ENCODE measurements at regions not wholly inside any gene's neighbourhood (a gene's known extent, or its start where the extent isn't known, plus 50 kb on each side); places are given as distances from the start of the nearest gene placed in this dataset.

DNA sequence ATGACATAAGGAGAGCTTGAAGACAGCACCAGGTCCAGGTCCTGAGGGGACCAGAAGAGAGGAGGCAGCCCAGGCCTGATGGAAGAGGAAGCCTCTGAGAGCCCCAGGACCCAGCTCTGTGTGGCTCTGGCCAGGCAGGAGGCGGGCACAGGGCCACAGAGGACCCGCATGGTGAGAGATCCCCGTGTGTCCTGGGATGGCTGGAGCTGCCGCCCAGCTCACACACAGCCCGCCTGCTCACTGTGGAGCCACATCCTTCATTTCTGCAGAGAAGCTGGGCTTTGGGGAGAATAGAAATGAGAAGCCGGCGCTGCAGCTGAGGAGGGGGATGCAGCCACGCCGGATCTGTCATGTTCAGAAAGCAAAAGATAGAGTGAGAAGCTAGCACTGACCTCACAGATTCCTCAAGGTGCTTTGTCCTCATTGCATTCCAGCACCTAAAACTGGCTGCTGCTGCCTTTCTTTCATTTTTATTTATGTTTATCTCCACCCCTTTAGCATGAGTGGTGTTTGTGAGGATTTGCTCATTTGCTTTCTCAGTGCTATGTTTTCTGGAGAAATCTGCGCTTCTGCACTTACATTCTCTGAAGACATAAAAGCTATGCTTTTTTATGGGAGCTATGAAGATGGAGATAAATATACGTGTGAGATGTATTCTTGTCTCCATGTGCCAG, 307.6 kb upstream of the MYT1L start:
- DNase-seq (ENCODE audit: extremely low read depth, low read depth) = no peak
- TF ChIP-seq, protein P1, sequence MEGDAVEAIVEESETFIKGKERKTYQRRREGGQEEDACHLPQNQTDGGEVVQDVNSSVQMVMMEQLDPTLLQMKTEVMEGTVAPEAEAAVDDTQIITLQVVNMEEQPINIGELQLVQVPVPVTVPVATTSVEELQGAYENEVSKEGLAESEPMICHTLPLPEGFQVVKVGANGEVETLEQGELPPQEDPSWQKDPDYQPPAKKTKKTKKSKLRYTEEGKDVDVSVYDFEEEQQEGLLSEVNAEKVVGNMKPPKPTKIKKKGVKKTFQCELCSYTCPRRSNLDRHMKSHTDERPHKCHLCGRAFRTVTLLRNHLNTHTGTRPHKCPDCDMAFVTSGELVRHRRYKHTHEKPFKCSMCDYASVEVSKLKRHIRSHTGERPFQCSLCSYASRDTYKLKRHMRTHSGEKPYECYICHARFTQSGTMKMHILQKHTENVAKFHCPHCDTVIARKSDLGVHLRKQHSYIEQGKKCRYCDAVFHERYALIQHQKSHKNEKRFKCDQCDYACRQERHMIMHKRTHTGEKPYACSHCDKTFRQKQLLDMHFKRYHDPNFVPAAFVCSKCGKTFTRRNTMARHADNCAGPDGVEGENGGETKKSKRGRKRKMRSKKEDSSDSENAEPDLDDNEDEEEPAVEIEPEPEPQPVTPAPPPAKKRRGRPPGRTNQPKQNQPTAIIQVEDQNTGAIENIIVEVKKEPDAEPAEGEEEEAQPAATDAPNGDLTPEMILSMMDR (IDR thresholded peaks at IDR 0.05; ENCODE audit: low read depth, low read length) = no peak

DNA sequence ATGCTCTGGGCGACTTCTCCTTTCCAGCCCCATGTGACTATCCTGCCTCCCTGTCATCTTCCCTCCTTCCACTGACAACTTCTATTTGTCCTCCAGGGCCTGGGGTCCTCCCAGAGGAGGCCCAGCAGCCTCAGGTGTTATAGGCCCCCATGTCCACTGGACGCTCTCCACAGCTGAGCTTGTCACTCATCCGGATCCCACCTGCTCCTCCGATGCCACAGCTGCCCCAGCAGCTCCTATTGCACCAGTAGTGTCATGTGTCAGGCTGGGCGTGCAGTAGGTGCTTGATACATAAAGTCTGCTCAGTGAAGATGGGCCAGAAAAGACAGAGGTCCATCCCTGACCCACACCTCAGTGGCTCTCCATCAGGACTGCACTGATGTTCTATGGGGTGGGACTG, 305.7 kb upstream of the MYT1L start:
- TF ChIP-seq, protein P1 (IDR thresholded peaks at IDR 0.05; ENCODE audit: low read depth, low read length) = no peak
- no peak for DNase-seq (ENCODE audit: extremely low read depth, low read depth)

DNA sequence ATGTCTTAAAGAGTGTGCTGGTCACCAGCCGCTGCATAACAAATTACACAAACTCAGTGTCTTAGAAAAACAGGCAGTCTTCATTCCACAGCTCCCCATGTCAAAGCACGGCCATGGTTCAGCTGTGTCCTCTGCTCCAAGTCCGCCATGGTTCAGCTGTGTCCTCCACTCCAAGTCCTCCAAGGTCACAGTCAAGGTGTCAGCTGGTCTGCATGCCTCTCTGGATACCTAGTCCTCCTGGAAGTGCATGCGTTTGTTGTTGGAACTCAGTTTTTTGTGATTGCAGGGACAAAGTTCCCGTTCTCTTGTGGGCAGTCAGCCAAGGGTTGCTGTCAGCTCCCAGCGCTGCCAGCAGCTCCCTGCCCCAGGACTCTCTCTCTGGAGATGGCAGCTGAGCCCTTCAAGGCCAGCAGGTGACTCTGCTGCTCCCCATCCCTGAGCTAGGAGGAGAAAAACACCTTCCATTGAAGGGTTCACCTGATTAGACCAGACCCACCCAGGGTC, 304.0 kb upstream of the MYT1L start:
- TF ChIP-seq, protein P1 (IDR thresholded peaks at IDR 0.05; ENCODE audit: low read depth, low read length) = no peak
- no peak for DNase-seq (ENCODE audit: extremely low read depth, low read depth)

DNA sequence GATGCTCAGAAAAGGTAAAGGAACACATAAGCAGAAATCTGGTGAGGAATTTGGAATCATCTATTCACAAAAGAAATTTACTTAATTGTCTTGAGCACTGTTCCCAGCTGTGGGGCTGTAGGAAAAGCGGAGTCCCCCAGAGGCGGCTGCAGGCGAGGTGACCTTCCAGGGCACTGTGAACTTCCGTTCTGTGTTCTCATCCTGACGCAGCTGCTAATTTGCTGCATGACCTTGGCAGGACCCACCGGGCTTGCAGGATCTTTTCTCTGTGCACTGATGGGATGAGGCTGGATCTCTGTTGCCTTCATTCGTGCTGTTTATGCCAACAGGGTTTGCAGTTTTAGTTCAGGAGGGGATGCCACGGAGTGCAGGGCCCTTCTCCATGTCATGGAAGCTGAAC, 301.9 kb upstream of the MYT1L start:
- TF ChIP-seq, protein P1 (IDR thresholded peaks at IDR 0.05; ENCODE audit: low read depth, low read length) = no peak
- DNase-seq (ENCODE audit: extremely low read depth, low read depth) = no peak

DNA sequence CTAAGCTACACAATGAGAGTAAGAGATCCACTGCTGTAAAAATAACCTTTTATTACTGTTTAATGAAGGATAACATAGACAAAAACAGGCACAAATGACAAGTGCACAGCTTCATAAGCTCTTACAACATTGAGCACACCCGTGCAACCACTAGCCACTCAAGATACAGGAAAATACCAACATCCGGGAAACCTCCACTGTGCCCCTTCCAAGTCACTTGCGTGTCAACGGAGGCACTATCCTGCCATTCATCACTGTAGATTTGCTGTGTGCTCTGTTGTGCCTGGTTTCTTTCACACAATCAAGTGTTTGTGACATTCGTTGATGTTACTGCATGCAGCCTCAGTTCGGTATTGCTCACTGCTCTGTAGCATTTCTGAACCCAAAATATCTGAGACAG, 292.9 kb upstream of the MYT1L start:
- no peak for DNase-seq (ENCODE audit: extremely low read depth, low read depth)
- TF ChIP-seq, protein P1 (IDR thresholded peaks at IDR 0.05; ENCODE audit: low read depth, low read length) = no peak

DNA sequence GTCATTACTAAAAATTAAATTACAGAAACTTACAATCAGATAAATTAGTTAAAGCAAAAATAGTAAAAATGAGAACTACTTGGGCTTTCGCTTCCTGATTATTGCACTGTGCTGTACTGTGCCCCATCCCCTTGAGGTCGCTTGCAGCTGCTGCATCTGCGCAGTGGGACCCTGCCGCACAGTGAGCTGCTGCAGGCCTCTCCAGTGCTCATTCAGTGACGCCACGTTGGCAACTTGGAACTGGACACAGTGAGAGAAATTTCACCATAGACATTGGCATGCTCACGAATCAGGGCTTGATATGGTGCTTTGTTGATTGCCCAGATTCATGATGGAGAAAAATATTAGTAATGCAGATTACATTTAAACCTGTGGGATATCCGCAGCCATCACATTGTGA, 290.8 kb upstream of the MYT1L start:
- DNase-seq (ENCODE audit: extremely low read depth, low read depth) = no peak
- TF ChIP-seq, protein P1 (IDR thresholded peaks at IDR 0.05; ENCODE audit: low read depth, low read length) = no peak

DNA sequence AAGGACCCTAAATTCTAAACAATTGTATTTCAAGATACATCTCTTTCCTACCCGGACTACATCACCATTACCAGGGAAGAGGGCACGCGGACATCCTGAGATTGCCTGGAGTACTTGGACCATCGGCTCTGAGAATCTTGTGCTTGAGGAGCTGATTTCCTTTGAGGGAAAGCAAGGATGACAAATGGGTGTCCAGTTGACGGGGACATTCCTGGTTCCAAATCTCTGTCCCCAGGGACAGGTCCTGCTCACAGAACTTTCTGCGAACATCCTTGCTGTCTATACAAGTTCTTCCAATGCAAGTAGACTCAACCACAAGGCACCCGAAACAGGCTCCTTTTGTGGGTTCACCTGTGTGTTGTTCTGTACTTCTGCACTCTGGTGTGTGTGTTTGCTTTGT, 289.5 kb upstream of the MYT1L start:
- TF ChIP-seq, protein P1 (IDR thresholded peaks at IDR 0.05; ENCODE audit: low read depth, low read length) = no peak

More for the DNA sequence above, 289.5 kb upstream of the MYT1L start:
- DNase-seq (ENCODE audit: extremely low read depth, low read depth) = no peak

Data from AG09319 (cell line).